Astrocyte of the cerebellum (primary cell): ENCODE measurements at regions not wholly inside any gene's neighbourhood (a gene's known extent, or its start where the extent isn't known, plus 50 kb on each side); places are given as distances from the start of the nearest gene placed in this dataset.

Source experiments
- DNase-seq: peaks from one replicate; pipeline ENCODE4 v3.0.0-alpha.2; 2011; ENCODE audit warnings: low read depth
- H3K4me3 ChIP-seq: 2 replicates; pipeline ENCODE4 v1.5.1; 2011; ENCODE audit warnings: mild to moderate bottlenecking, low read depth, low read length, moderate library complexity
- in situ Hi-C: cut with HindIII; loops from 2 replicates; pipeline ENCODE4 v1.10.0; 2017; ENCODE audit warnings: low sequenced_read_pairs
- TF ChIP-seq, protein P1 (sequence below): IDR thresholded peaks from 2 replicates; pipeline ENCODE4 v1.5.1; 2012; ENCODE audit warnings: low read length, low read depth, moderate library complexity, mild to moderate bottlenecking; ENCODE audit errors: missing control alignments

DNA sequence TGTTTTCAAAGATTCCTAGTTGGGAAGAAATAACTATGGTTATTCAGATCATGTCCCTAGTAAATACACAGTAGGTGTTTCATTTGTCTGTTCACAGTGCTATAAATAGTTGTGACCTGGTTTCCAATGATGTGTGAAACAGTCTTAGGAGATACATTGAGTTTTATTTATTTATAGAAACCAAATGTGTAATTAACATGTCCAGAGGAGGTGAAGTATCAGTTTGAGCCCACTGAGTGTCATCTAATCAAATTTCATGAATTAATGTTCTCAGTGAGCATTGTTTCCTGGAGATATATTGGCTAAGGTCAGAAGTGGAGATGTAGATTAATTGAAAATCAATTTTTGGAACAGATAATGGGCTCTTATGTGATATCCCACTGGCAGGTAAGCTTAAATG lies 996.3 kb downstream of the FSTL5 start:
- TF ChIP-seq, protein P1, sequence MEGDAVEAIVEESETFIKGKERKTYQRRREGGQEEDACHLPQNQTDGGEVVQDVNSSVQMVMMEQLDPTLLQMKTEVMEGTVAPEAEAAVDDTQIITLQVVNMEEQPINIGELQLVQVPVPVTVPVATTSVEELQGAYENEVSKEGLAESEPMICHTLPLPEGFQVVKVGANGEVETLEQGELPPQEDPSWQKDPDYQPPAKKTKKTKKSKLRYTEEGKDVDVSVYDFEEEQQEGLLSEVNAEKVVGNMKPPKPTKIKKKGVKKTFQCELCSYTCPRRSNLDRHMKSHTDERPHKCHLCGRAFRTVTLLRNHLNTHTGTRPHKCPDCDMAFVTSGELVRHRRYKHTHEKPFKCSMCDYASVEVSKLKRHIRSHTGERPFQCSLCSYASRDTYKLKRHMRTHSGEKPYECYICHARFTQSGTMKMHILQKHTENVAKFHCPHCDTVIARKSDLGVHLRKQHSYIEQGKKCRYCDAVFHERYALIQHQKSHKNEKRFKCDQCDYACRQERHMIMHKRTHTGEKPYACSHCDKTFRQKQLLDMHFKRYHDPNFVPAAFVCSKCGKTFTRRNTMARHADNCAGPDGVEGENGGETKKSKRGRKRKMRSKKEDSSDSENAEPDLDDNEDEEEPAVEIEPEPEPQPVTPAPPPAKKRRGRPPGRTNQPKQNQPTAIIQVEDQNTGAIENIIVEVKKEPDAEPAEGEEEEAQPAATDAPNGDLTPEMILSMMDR = no peak
- in situ Hi-C loops = no loop called here
- DNase-seq = no peak
- H3K4me3 ChIP-seq = no peak overlapping the region

DNA sequence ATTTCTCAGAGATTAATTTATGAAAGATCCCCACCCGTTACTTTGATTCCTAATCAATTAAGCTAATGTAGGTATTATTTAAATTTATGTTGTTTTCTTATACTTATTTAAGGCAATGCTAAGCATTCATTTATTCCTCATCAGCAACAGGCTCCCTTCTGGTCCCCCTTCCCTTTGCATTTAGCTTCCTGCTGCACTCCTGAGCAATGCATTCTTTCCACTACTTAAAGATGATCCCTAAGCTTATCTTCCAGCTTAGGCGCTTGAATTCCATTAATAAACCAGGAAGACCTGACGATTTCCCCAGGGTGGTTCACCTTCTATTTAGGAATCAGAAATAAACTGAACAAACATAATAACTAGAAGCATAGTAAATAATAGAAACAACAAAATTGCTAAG lies 1003.1 kb downstream of the FSTL5 start:
- no peak overlapping the region for H3K4me3 ChIP-seq
- in situ Hi-C loops = no loop called here
- no peak for DNase-seq
- TF ChIP-seq, protein P1 = no peak

- DNase-seq = no peak
- H3K4me3 ChIP-seq = no peak overlapping the region
- in situ Hi-C loops = no loop called here
- TF ChIP-seq, protein P1 = no peak
Observed at GRCh38 chr4:161148051-161148450, 1015.7 kb downstream of the FSTL5 start.

DNA sequence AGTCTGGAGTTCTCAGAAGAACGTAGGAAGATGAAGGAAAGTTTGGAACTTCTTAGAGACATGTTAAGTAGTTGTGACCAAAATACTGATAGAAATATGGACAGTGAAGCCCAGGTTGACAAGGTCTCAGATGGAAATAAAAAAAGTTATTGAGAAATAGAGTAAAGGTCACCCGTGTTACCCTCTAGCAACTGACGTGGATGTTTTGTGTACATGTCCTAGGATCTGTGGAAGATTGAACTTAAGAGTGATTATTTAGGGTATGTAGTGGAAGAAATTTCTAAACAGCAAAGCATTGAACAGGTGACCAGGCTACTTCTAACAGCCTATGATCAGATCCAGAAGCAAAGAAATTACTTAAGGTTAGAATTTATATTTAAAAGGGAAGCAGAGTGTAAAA lies 1020.4 kb downstream of the FSTL5 start:
- TF ChIP-seq, protein P1 = no peak
- no peak for DNase-seq
- H3K4me3 ChIP-seq = no peak overlapping the region
- in situ Hi-C loops = no loop called here

- H3K4me3 ChIP-seq = no peak overlapping the region
- in situ Hi-C loops = no loop called here
- TF ChIP-seq, protein P1 = no peak
- no peak for DNase-seq
Observed at GRCh38 chr4:161134795-161135194, 1029.0 kb downstream of the FSTL5 start.

- H3K4me3 ChIP-seq = no peak overlapping the region
- DNase-seq = no peak
- in situ Hi-C loops = no loop called here
- TF ChIP-seq, protein P1 = no peak
Observed at GRCh38 chr4:161133586-161134276, 1030.1 kb downstream of the FSTL5 start.
